HG02571 (cell line): ENCODE measurements at regions not wholly inside any gene's neighbourhood (a gene's known extent, or its start where the extent isn't known, plus 50 kb on each side); places are given as distances from the start of the nearest gene placed in this dataset.
A peak's percentile ranks its signal among the peaks of the same experiment; 100 is the strongest.

Experiments
- ATAC-seq: cut with Tn5 transposase; IDR thresholded peaks from one replicate; pipeline ENCODE4 v1.9.1; 2021; ENCODE audit warnings: mild to moderate bottlenecking, moderate library complexity; ENCODE audit not compliant: unreplicated experiment

DNA sequence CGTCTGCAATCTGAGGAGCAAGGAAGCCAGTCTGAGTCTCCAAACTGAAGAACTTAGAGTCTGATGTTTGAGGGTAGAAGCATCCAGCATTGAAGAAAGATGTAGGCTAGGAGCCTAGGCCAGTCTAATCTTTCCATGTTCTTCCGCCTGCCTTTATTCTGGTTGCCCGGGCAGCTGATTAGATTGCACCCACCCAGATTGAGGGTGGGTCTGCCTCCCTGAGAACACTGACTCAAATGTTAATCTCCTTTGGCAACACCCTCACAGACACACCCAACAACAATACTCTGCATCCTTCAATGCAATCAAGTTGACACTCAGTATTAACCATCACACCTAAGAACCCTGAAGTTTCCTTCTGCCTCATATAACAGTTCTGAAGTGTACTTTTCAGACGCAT, 350.1 kb downstream of the RFPL4B start:
- no peak for ATAC-seq

DNA sequence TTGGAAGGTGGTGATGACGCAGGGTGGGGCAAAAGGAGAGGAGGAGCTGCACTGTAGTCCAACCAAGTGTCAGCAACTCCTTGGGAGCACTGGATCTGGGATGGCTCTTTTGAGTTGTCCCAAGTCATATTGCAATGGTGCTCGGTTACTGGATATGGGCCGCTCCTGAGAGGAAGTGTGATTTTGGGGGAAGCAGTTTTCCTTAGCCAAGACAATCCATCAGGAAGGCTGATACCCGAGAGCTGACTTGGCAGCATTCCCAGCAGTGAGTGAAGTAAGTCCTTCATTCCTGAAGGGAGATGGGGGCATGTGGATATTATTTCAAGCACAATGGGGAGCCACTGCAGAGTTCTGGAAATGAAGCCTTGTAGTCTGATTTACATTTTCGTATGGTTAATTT, 354.1 kb downstream of the RFPL4B start:
- ATAC-seq: no peak

DNA sequence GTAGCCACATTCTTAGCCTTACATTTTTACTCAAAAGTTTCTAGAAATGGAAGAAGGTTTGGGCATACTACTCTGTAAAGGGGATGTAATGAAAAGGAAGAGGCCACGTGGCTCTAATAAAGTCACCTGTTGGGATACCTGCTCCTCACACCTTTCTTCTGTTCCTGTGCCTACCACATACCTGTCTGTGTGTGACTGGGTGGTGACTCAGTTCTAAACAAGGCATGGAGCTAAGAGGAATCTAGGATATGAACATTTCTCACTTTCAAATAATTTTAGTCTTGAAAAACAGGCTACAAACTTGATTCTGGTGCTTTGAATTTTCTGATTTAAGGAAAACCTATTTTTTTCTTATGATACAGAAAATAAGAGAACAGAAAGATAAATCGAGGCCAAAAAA, 363.6 kb downstream of the RFPL4B start:
- ATAC-seq: no peak

- ATAC-seq: no peak
Observed at GRCh38 chr6:112713402-112713801, 366.3 kb downstream of the RFPL4B start.

- no peak for ATAC-seq
Observed at GRCh38 chr6:112717401-112717800, 370.3 kb downstream of the RFPL4B start.

GRCh38 chr6:112717856-112718255, 370.7 kb downstream of the RFPL4B start:
- no peak for ATAC-seq

- no peak for ATAC-seq
Observed at GRCh38 chr6:112725541-112726085, 378.5 kb downstream of the RFPL4B start.

DNA sequence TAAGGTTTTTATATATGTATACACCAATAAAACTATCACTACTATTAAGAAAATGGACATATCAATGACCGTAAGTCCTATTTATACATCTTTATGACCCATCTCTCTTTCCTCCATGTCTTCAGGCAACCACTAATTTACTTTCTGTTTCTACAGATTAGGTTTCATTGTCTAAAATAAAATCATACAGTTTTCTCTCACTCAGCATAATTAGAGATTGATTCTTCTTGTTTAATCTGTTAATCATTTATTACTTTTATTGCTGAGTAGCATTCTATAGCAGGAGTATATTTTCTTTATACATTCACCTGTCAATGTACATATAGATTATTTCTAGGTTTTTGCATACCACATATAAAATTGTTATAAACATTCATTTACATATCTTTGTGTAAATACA, 388.0 kb downstream of the RFPL4B start:
- ATAC-seq: no peak

GRCh38 chr6:112739766-112740165, 392.6 kb downstream of the RFPL4B start:
- no peak for ATAC-seq

GRCh38 chr6:112743323-112743722, 396.2 kb downstream of the RFPL4B start:
- ATAC-seq: no peak

DNA sequence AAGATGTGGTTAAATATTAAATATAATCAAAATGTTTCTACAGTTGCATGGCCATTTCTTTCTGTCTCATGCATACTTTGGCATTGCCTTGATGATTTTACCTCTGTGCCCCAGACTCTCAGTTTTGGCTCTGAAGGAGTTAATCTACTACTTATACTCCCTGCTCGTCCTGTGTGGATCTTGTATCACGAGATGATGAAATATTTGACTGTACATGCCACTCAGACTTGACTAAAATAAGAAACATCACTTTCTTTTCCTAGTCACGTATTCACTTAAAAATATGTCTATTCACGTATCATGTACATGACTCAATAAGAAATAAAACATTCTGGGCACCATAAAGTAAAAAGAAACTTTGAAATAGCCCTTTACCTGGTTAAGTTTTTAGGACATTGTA, 397.7 kb downstream of the RFPL4B start:
- no peak for ATAC-seq

DNA sequence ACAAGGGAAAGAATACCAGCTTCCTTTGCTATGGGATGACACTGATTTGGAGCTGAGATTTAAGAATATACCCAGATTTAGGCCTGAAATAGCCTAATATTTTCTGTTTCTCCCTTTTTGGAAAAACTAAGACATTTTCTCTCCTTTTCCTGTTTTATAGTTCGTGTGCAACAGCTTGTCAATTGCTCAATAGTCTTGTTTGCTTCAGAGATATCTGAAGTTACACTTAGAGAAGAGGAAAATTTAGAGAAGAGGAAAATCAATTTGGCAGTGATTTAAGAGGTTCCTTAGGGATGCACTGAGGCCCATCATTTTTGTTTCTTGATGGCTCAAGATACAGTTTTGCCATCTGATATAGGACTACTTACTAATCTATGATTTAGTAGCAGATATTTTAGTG, 398.6 kb downstream of the RFPL4B start:
- ATAC-seq: no peak

DNA sequence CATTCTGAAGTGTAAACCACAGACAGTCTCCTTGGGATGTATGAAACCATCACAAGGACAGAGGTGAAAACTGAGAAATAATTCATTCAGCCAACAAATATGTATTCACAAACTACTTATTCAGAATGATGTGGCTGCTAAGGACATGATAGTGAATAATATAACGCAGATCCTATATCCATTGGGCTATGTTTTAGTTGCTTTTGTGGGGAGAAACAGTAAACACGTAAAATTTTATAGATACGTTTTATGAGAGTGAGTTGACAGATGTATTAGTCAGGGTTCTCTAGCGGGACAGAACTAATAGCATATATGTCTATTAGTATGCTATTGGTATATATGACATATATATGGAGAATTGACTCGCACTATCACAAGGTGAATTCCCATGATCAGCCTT, 402.5 kb downstream of the RFPL4B start:
- ATAC-seq: no peak

GRCh38 chr6:112752305-112752704, 405.2 kb downstream of the RFPL4B start:
- no peak for ATAC-seq

DNA sequence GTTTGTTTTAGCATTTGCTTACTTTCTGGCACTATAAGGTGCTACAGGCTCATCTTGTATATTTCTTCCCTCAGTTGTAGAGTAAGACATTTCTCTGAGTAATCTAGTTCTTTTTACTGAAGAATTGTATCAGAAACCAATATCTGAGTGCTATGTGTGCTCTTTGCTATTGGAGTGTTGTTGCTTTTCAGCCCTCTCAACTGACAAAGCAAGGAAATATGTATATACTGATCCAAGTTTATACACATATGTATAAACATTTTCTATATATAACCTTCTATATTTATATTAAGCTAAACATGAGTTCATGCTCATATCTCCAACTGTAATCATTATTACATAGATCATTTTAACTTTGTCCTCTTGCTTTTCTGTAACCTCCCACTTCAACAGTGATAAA, 405.7 kb downstream of the RFPL4B start:
- no peak for ATAC-seq

DNA sequence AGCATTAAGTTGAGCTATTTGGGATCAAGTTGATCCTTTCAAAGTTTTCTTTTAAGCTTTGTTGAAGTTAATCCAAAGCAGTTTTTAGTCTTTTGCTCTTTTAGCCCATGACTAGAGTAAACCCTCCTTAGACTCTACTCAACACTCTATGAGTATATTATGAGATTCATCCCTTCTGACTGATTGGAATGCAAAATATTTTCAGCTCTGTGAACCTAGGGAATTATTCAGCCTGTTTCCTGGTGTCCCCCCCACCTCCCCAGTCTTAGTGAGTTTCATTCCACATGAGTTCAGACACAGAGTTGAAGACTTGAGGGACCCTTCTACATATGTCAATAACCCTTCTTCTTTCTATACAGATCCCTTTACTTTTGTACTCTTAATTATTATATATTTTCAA, 413.7 kb downstream of the RFPL4B start:
- no peak for ATAC-seq

GRCh38 chr6:112761740-112762139, 414.6 kb downstream of the RFPL4B start:
- ATAC-seq: no peak

DNA sequence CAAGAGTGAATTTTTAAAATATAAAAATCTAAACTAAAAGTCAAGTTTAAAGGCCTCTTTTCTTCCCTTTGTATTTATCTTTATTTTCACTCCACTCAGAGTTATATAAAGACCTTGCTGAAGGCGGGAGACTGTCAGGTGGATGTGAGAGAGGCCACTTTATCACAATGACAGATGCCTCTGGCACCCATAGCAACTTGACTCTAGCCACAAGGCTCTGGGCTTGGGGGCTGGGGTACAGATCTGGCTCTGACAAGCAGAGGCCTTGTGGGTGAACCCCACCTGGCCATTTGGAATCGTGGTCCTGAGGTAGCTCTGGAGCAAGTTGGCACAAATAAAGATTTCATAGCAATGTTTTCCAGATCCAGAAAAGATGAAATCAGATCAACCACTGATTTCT, 417.2 kb downstream of the RFPL4B start:
- ATAC-seq: no peak

DNA sequence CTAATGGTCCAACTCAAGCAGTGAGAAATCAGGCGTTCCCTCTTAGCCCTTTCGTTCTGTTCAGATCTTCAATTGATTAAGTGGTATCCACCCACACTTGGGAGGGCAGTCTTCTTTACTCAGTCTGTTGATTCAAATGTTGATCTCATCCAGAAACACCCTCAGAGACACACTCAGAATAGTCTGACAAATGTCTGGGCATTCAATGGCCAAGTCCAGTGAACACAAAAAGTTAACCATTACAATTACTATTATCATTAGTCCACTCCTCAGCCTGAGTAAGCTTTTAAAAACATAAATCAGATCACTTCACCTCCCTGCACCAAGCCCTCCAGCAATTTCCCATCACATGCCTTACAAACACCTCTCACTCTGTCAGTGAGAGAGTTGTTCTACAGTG, 423.2 kb downstream of the RFPL4B start:
- ATAC-seq: no peak

- no peak for ATAC-seq
Observed at GRCh38 chr6:112773187-112773586, 426.1 kb downstream of the RFPL4B start.

DNA sequence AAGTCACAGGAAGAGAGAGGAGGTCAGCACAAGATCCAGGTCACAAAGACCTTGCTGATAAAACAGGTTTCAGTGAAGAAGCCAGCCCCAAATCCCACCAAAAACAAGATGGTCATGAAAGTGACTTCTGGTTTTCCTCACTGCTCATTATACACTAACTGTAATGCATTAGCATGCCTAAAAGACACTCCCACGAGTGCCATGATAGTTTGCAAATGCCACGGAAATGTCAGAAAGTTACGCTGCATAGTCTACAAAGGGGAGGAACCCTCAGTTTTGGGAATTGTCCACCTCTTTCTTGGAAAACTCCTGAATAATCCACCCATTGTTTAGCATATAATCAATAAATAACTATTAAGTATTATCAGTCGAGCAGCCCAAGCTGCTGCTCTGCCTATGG, 427.2 kb downstream of the RFPL4B start:
- ATAC-seq: no peak

- ATAC-seq: peak; percentile 93
Observed at GRCh38 chr6:112780498-112781096, 433.5 kb downstream of the RFPL4B start.

DNA sequence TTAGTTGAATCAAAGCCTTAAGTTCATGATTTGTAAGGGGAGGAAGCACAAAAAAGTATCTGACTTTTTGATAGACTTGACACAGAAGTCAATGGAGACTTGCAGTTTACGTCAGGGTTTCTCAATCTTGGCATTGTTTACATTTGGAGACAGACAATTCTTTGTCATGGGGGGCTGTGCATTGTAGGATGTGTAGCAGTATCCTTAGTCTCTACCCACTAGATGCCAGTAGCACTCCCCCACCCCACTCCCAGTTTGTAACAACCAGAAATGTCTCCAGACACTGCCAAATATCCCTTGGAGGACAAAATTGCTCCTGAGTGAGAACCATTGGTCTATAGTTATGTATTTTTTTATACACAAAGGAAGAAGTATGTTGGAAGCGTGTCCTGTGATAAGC, 434.1 kb downstream of the RFPL4B start:
- ATAC-seq: no peak
